ENCODE measurements at regions not wholly inside any gene's neighbourhood (a gene's known extent, or its start where the extent isn't known, plus 50 kb on each side); places are given as distances from the start of the nearest gene placed in this dataset.

- no peak for DNase-seq (ENCODE audit: low read depth in 2 of 2, low spot score in 1 of 2)
Measured at GRCh38 chr1:112788054-112788453, 72.9 kb upstream of the PPM1J start.

DNA sequence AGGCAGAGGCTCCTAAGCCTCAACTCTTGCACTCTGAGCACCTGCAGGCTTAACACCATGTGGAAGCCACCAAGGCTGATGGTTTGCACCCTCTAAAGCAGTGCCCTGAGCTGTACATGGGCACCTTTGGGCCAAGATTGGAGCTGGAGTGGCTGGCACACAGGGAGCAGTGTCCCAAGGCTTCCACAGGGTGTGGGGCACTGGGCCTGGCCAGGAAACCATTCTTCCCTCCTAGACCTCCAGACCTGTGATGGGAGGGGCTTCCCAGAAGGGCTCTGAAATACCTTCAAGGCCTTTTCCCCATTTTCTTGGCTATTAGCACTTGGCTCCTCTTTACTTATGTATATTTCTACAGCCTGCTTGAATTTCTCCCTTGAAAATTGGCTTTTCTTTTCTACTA, 67.9 kb upstream of the PPM1J start:
- DNase-seq (ENCODE audit: low read depth in 2 of 2, low spot score in 1 of 2) = no peak

GRCh38 chr1:112779665-112780526, 64.8 kb upstream of the PPM1J start:
- DNase-seq (ENCODE audit: low read depth in 2 of 2, low spot score in 1 of 2) = no peak

DNA sequence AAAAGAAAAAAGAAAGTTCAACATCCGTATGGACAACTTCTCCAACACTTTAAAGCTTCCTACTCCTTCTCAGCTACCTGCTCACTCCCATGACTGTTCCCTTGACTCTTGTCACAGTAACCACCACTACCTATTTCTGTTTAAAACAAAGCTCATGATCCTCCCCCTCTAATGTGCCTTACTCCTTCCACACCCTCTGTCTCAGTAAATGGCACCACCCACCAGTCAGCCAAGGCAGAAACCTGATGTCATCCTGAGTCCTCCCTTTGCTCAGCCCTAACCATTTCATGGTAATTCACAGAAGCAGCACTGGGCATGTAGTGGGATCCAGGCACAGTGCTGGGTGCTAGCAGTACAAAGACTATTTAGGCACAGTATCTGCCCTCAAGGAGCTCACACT, 63.0 kb upstream of the PPM1J start:
- DNase-seq (ENCODE audit: low read depth in 2 of 2, low spot score in 1 of 2) = no peak

DNA sequence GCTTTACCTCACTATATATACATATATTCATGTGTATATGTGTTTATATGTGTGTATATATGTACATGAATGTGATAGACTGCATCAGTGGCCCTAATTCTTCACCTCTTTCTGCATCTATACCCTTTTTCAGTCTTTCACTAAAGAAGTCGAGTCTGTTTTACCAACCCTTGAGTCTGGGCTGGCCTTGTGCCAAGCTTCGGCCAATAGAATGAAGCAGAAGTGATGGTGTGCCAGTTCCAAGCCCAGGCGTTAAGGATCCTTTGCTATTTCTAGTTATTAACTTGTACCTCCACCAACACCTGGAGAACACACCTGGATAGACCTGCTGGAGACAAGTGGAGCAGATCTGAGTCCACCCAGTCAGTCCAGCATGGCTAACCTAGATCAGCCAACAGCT, 61.6 kb upstream of the PPM1J start:
- no peak for DNase-seq (ENCODE audit: low read depth in 2 of 2, low spot score in 1 of 2)

- DNase-seq (ENCODE audit: low read depth in 2 of 2, low spot score in 1 of 2) = no peak
Measured at GRCh38 chr1:112772781-112773180, 57.6 kb upstream of the PPM1J start.

DNA sequence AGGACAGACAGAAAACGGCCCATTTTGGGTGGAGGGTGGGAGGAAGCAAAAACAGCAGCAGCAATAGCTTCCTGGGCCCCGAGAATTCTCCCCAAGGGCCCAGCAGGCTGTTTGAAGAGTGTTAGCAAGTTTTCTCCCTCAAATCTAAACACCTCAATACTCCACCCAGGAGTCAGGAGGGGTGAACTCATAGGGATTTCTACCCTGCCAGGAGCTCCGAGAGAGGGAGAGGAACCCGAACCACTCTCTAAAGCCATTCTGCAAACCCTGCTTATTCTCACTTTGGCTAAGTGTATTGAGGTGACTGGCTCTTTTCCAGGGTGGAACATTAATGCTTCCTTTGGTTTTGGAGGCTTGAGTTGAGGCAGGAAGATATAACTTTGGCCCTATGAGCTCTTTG, 55.6 kb upstream of the PPM1J start:
- DNase-seq (ENCODE audit: low read depth in 2 of 2, low spot score in 1 of 2) = no peak

- DNase-seq (ENCODE audit: low read depth in 2 of 2, low spot score in 1 of 2) = no peak
Measured at GRCh38 chr1:112769611-112770010, 54.5 kb upstream of the PPM1J start.

DNA sequence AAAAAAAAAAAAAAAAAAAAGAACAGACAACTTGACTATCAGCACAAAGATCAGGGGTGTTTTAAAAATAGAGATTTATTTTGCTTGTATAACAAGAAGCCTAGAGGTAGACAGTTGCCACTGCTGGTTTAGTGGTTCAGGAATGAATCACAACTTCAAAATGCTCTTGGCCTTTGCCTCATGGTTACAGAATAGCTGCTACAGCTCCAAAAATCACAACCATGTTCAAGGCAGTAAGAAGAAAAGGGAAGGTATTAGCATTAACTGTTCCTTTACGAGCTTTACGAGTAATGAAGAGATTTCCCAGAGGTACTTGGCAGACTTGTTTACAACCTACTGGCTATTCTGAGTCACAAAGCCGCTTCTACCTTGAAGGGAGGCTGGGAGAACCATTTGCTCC, 52.5 kb upstream of the PPM1J start:
- DNase-seq (ENCODE audit: low read depth in 2 of 2, low spot score in 1 of 2) = no peak
